ENCODE measurements at regions not wholly inside any gene's neighbourhood (a gene's known extent, or its start where the extent isn't known, plus 50 kb on each side); places are given as distances from the start of the nearest gene placed in this dataset.

DNA sequence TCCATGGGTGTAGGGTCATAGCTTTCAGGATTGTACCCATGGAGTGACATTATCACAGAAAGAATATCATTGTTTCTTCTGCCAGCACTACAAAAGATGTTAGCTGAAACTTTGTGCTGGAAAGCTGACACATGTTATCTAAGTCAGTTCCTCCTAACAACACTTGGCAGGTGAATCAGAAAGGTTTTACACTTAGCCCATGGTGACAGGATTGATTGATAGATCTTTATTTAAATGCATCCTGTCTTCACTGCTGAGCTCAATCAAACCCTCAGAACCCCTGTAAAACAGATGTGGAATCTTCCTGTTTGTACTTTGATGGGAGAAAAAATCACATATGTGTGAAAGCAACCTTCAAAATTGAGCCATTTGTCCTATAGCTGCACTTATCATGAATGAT lies 811.5 kb upstream of the ANO3 start:
- H3K27ac ChIP-seq, result no peak overlapping the region
- TF ChIP-seq, protein P1, sequence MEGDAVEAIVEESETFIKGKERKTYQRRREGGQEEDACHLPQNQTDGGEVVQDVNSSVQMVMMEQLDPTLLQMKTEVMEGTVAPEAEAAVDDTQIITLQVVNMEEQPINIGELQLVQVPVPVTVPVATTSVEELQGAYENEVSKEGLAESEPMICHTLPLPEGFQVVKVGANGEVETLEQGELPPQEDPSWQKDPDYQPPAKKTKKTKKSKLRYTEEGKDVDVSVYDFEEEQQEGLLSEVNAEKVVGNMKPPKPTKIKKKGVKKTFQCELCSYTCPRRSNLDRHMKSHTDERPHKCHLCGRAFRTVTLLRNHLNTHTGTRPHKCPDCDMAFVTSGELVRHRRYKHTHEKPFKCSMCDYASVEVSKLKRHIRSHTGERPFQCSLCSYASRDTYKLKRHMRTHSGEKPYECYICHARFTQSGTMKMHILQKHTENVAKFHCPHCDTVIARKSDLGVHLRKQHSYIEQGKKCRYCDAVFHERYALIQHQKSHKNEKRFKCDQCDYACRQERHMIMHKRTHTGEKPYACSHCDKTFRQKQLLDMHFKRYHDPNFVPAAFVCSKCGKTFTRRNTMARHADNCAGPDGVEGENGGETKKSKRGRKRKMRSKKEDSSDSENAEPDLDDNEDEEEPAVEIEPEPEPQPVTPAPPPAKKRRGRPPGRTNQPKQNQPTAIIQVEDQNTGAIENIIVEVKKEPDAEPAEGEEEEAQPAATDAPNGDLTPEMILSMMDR (IDR thresholded peaks at IDR 0.05), result no peak
- no peak for TF ChIP-seq POLR2AphosphoS5 (IDR thresholded peaks at IDR 0.05; ENCODE audit: insufficient read depth in 1 of 2, low read depth in 1 of 2)
- TF ChIP-seq POLR2A (IDR thresholded peaks at IDR 0.05), result no peak
- intact Hi-C loops (cut with DNase I), result no loop called here
- H3K4me1 ChIP-seq, result no peaks in the 10 kb centered on the region
- no peaks in the 10 kb centered on the region for H3K36me3 ChIP-seq
- DNase-seq (ENCODE audit: extremely low spot score in 2 of 2), result no peak
- H3K4me3 ChIP-seq, result no peak overlapping the region
- no peaks in the 10 kb centered on the region for H3K27me3 ChIP-seq
- H3K9me3 ChIP-seq, result no peaks in the 10 kb centered on the region

DNA sequence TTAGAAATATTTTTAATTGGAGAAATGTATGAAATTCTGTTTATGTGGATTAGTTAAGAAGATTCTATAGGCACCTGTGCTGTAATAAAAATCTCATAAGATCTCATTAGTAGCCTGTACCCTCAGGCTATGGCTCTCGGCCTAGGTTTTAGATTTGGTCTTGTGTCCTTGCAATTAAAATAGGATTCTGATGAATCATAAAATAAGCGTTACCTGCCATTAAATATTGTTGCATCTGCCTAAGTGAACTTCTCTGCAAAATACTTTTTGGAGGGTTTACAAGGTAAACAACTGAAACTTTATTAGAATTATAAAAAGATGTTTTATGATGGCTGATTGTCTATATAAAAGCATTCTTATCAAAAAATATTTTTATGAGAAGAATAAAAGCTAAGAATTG lies 804.1 kb upstream of the ANO3 start:
- no peaks in the 10 kb centered on the region for H3K4me1 ChIP-seq
- no peaks in the 10 kb centered on the region for H3K27me3 ChIP-seq
- DNase-seq (ENCODE audit: extremely low spot score in 2 of 2), result no peak
- H3K36me3 ChIP-seq, result no peaks in the 10 kb centered on the region
- H3K4me3 ChIP-seq, result no peak overlapping the region
- no peaks in the 10 kb centered on the region for H3K9me3 ChIP-seq
- intact Hi-C loops (cut with DNase I), result no loop called here
- no peak overlapping the region for H3K27ac ChIP-seq
- TF ChIP-seq, protein P1 (IDR thresholded peaks at IDR 0.05), result no peak
- TF ChIP-seq POLR2A (IDR thresholded peaks at IDR 0.05) (no peak), POLR2AphosphoS5 (IDR thresholded peaks at IDR 0.05; ENCODE audit: insufficient read depth in 1 of 2, low read depth in 1 of 2) (no peak)

DNA sequence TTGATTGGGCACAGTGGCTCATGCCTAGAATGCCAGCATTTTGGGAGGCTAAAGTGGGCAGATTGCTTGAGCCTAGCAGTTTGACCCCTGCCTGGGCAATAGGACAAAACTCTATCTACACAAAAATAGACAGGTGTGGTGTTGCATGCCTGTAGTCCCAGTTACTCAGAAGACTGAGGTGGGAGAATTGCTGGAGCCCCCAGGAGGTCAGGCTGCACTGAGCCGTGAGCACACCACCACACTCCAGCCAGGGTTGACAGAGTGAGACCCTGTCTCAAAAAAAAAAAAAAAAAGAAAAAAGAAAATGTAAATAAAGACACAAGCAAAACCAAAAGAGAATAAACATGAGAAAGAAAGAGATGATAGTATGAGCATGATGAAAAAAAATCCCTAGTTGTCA lies 802.4 kb upstream of the ANO3 start:
- intact Hi-C loops (cut with DNase I), result no loop called here
- DNase-seq (ENCODE audit: extremely low spot score in 2 of 2), result no peak
- Histone ChIP-seq H3K27ac (no peak overlapping the region), H3K36me3 (no peaks in the 10 kb centered on the region), H3K4me1 (no peaks in the 10 kb centered on the region), H3K4me3 (no peak overlapping the region), H3K9me3 (no peaks in the 10 kb centered on the region), H3K27me3 (no peaks in the 10 kb centered on the region)
- TF ChIP-seq POLR2A (IDR thresholded peaks at IDR 0.05) (no peak), POLR2AphosphoS5 (IDR thresholded peaks at IDR 0.05; ENCODE audit: insufficient read depth in 1 of 2, low read depth in 1 of 2) (no peak)
- TF ChIP-seq, protein P1 (IDR thresholded peaks at IDR 0.05), result no peak

DNA sequence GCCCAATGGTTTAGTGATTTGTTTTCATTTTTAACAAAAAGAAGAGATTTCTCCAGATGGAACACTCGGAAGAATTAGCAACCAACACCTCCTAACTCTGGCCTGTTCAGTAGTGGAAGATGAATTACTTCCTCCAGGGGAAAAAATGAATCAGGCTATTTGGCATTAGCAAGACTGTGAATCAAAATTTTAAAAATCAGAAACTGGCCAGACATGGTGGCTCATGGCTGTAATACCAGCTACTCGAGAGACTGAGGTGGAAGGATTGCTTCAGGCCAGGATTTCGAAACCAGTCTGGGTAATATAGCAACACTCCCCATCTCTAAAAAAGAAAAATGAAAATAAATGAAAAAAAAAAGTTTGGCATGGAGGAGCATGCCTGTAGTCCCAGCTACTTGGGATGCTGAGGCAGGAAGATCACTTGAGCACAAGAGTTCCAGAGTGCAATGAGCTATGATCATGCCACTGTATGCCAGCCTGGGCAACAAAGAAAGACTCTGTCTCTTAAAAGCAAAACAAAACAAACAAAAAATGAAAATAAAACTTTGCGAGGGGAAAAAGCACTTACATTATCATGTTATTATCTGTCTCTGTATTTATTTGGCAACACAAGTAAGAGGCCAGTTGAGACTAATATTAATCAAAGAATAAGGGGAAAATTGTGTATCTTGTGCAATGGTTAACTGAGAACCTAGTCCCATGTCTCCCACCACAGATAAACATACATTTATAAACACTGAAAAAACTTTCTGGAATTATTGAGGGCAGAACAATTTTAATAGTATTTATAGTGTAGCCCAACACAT lies 796.3 kb upstream of the ANO3 start:
- no peaks in the 10 kb centered on the region for H3K27me3 ChIP-seq
- no peaks in the 10 kb centered on the region for H3K36me3 ChIP-seq
- intact Hi-C loops (cut with DNase I), result no loop called here
- H3K9me3 ChIP-seq, result no peaks in the 10 kb centered on the region
- TF ChIP-seq, protein P1 (IDR thresholded peaks at IDR 0.05), result no peak
- DNase-seq (ENCODE audit: extremely low spot score in 2 of 2), result no peak
- H3K27ac ChIP-seq, result no peak overlapping the region
- H3K4me1 ChIP-seq, result no peaks in the 10 kb centered on the region
- no peak overlapping the region for H3K4me3 ChIP-seq

DNA sequence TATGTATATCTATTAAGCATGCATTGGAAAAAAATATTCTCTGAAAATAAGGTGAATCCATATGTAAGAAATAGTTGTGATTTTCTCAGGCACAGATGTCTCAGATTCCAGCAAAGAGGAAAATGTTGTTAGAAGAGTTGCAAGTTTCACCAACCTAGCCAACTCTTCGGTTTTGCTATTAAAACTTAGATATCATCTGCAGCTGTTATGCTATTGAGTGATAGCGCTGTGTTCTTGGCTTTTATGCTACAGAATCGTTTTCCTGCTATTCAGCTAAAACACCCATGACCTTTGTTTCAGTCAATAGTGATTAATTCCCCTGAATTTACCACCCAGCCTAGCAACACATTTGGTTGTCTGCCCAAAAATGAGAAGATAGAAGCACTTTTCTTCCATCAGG lies 795.6 kb upstream of the ANO3 start:
- no peak overlapping the region for H3K27ac ChIP-seq
- no peaks in the 10 kb centered on the region for H3K36me3 ChIP-seq
- TF ChIP-seq POLR2A (IDR thresholded peaks at IDR 0.05), result no peak
- TF ChIP-seq, protein P1 (IDR thresholded peaks at IDR 0.05), result no peak
- H3K27me3 ChIP-seq, result no peaks in the 10 kb centered on the region
- H3K4me1 ChIP-seq, result no peaks in the 10 kb centered on the region
- intact Hi-C loops (cut with DNase I), result no loop called here
- no peak overlapping the region for H3K4me3 ChIP-seq
- DNase-seq (ENCODE audit: extremely low spot score in 2 of 2), result no peak
- no peaks in the 10 kb centered on the region for H3K9me3 ChIP-seq

Data from vagina (tissue), 2 donors.